Dedifferentiated amniotic fluid mesenchymal stem cell (primary cell): ENCODE measurements at regions not wholly inside any gene's neighbourhood (a gene's known extent, or its start where the extent isn't known, plus 50 kb on each side); places are given as distances from the start of the nearest gene placed in this dataset.
"Not testable (repeated sequence)": the region's sequence is repeated elsewhere in the genome, so short reads cannot be mapped to it uniquely, and the experiment has no call there.

ENCODE experiments used
- DNase-seq: peaks from one replicate; pipeline ENCODE4 v3.0.0-alpha.2; 2016; ENCODE audit errors: extremely low spot score

DNA sequence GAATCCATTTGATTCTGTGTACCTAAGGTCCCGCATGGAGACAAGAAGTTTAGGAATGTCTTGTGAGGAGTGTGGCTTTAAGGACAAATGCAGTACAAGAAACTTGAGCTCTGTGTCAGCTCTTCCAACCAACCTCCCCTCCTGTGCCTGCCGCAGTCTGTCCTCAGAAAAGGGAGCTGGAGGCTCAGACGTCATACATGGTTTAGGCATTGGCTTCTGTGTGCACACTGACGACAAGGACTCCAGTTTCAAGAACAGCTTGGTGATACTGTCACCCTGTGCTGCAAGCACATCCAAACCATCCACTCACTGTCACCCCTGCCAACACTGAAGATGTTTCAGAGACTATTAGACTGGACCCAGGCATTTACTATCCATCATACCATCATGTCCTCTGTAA lies 470.4 kb downstream of the IRS1 start:
- DNase-seq, result no peak

DNA sequence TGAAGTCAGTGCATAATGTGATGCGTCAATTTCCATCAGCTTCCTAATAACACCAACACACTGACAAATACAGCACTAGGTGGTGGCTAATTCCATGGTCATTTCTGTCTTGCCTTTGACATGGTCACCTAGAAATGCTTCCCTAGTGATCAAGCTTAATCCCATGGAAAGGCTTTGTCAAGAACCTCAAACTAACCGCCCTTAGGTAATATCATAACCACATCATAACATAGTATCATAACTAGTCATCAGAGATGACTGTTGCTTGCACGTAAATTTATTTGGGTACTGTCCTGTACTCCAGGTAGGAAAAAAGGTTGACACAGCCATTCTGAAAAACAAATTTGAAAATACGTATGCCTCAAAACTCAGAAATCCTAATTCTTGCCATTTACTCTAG lies 471.8 kb downstream of the IRS1 start:
- no peak for DNase-seq

DNA sequence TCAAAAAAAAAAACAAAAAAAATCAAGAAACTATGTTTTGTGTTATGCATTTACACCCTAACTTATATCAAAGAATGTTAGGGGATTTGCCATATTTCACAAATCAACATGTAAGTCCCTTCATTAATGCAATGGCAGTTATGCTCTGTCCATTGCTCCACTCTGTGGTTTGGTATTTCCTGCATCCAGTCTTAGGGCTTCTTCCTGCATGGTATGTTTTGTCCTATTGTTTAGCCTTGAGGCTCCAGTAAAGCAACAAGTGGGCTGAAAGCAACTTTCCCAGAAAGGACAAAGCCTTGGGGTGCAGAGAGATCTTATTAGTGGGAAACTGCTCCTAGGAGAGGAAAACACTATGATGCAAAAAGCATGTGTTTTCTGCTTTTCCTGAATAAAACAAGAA lies 474.1 kb downstream of the IRS1 start:
- no peak for DNase-seq

GRCh38 chr2:226320076-226320948 lies 479.3 kb downstream of the IRS1 start:
- no peak for DNase-seq

DNA sequence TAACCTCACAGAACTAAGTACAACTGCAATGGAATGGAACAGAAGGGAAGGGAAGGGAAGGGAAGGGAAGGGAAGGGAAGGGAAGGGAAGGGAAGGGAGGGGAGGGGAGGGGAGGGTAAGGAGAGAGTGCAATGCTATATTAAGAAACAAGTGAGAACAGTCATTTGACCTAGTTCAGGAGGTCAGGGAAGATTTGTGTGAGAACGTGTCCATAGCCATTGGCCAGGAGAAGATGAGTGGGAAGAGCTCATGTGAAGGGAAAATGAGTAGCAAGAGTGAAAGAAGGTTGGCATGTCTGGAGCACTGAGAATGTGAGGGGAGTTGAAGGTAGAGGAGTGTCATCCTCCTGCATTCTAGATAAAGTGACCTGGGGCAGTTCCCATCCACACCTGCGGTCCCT lies 481.6 kb downstream of the IRS1 start:
- no peak for DNase-seq

- DNase-seq, result no peak
Observed at GRCh38 chr2:226313060-226313459, 486.6 kb downstream of the IRS1 start.

DNA sequence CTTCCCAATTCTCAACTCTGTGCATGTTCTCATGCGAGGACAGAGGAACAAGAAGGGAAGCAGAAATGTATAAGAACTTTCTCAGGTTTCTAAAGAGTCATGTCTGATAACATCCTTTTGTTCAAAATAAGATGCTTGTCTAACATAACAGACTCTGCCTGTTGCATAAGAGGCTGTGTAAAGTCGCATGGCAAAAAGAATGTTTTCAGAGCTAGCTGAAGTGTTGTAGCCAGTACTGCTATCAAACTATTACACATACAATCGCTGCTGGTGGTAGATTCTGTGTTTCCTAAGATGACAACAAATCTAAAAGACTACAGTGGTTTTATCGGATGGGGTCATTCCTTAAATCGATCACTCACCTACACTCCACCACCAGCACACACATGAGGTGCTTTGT lies 487.5 kb downstream of the IRS1 start:
- no peak for DNase-seq

- no peak for DNase-seq
Observed at GRCh38 chr2:226310146-226310545, 489.5 kb downstream of the IRS1 start.

- DNase-seq, result peak; percentile 26
Observed at GRCh38 chr2:226308986-226309385, 490.6 kb downstream of the IRS1 start.

GRCh38 chr2:226308323-226308680 lies 491.3 kb downstream of the IRS1 start:
- no peak for DNase-seq

GRCh38 chr2:226307487-226308322 lies 491.9 kb downstream of the IRS1 start:
- DNase-seq, result no peak

DNA sequence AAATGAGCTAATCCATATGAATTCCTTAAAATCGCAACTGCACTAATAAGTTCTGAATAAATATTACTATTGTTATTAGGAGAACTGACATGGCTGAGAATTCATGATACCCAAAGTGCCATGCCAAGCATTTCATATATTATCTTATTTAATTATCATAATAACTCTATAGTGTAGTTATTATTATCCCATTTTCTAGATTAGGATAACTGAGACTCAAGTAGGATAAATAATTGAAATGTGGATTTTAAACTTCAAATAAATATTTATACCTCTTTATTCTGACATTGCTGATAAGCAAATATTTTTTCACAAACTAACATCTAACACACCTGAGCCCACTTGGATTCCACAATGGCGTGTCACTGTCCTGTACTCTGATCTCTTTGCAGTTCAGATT lies 492.7 kb downstream of the IRS1 start:
- no peak for DNase-seq

DNA sequence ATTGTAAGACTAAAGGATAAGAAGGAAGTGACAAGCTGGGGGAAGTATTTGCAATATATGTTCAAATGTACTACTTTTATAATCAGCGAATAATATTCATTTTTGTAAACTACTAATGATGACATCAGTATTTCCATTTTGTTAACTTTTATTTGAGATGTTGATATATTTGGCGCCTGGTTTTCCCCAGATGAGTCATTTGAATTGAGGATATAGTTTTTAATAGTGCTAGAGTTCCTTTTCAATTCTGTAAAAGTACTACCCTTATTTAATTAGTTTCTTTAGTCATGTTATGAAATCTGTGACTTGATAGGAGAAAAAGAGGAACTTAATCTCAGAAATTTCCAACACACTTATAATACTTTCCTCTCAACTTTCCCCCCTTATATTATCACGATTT lies 495.3 kb downstream of the IRS1 start:
- DNase-seq, result no peak

DNA sequence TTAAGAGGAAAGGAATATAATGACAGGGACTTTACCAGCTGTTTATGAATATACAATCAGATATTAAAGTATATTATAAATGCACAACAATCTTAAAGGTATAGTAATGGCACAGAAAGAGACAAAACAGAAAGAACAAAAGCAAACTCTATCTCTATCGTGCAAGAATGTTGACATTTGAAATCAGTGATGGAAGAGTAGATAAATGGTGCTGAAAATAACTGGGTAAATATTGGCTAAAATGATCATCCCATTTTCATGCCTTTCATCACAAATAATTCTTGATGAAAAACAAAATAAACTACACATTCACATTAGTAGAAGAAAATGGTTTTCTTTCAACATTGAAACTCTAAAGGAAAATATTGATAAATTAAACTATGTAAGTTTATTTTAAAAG lies 495.9 kb downstream of the IRS1 start:
- no peak for DNase-seq

DNA sequence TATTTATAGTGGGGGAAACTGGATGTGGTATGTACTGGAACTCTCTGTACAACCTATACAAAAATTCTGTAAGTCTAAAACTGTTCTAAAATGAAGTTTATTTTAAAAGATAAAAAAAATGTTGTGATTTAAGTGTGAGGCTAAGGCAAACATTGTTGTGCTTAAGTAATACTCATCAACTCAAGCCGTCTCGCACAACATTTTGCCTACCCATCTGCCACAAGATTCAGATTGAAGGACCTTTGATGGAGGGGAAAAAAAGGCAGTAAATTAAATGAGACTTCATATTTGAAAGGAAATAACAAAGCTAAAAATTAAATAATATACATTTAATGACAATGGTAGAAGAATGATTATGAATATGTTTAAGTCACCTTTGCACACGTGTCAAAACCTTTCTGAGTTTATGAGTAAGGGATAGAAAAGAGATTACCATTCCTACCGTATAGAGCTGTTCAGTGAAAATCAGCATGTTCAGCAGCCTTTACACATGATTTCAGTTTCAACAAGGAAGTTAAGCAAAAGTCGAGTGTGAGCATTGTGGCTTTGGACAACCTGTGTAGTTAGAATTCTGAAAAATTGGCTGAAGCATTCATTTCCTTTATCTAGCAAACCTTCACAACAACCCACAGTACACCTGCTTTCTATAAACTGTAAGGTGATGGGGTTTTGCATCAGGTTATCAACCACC lies 499.3 kb downstream of the IRS1 start:
- DNase-seq, result no peak

DNA sequence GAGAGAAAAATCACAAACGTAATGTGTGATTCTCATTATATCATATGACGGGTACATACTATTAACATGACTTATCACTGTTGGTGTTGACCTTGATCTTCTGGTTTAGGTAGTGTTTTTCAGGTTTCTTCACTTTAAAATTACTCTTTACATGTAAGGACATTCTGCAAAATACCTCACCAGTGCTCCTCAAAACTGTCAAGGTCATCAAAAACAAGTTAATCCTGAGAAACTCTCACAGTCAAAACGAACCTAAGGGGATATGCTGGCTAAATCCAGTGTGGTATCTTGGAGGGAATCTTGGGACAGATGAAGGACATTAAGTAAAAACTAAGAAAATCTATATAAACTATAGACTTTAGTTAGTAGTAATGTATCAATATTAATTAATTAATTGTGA lies 499.8 kb downstream of the IRS1 start:
- no peak for DNase-seq

GRCh38 chr2:226295681-226296080 lies 503.9 kb downstream of the IRS1 start:
- DNase-seq, result no peak

DNA sequence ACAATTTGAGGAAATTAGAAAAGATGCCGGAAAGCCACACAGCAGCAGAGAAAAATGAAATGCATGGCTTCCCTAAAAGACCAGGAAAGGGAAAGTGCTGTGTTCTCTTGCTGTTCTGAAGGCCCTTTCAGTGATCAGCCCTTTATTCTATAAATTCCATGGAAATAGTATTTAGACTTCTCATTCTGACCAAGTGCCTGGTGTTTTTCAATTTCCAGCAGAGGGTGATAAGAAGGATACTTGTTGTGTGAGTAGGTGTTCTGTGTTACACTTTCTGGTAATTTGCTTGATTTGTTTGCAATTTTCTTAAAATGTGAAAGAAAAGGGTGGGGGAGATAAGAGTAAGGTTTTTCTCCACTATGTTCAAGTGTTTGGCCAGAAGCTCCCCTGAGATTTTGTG lies 504.5 kb downstream of the IRS1 start:
- no peak for DNase-seq

DNA sequence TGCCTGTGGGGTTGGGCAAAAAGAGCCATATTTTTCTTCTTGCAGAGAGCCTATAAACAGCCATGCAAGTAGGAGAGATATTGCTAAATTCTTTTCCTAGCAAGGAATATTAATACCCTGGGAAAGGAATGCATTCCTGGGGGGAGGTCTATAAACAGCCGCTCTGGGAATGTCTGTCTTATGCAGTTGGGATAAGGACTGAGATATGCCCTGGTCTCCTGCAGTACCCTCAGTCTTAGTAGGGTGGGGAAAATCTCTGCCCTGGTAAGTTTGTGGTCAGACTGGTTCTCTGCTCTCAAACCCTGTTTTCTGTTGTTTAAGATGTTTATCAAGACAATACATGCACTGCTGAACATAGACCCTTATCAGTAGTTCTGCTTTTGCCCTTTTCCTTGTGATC lies 508.3 kb downstream of the IRS1 start:
- DNase-seq, result not testable (repeated sequence)

DNA sequence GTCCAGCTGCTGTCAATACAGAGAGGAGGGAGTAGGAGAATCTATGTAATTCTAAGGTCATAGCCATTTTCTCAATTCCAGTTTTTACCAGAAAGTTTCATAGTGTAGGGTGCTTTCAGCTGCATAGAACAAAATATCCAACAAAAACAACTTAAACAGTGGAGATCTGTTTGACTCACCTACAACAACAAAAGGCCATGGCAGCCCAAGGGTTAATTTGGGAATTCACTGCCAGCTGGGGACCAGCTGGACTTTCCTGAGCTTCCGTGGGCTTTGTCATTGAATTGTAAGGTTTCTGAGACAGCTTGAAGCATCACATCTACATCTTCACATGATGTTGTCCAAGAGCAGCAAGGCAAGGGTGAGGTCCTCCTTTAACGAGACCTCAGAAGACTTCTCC lies 512.7 kb downstream of the IRS1 start:
- no peak for DNase-seq

DNA sequence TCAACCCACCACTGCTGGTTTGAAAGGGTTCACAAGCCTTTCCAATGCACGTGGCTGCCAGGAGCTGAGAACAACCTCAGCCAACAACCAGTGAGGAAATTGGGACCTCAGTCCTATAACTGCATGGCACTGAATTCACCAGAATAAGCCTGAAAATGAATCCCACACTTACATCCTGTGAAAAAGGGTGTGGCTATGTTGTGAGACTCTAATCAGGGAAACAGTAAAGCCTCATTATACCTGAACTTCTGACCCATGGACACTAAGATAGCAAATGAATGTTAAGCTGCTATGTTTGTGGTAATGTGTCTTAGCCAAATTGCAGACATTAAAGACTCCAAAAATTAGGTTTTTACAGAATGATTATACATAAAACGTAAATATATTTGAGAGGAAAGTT lies 515.8 kb downstream of the IRS1 start:
- no peak for DNase-seq

DNA sequence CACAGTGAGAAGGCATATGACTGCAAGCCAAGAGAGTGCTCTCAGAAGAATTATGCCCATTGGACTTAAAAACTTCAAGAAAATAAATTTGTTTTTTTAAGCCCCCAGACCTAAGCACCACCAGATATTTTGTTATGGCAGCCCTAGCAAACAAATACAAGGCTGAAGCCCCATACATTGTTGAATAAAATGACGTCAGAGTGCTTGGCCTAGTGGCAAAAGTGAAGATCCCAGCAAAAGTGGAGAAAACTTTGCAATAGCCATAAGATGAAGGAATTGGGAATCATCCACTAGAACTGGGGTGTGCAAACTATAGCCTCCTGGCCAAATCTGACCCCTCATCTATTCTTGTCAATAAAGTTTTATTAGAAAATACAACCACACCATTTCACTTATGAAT lies 517.5 kb downstream of the IRS1 start:
- DNase-seq, result no peak

DNA sequence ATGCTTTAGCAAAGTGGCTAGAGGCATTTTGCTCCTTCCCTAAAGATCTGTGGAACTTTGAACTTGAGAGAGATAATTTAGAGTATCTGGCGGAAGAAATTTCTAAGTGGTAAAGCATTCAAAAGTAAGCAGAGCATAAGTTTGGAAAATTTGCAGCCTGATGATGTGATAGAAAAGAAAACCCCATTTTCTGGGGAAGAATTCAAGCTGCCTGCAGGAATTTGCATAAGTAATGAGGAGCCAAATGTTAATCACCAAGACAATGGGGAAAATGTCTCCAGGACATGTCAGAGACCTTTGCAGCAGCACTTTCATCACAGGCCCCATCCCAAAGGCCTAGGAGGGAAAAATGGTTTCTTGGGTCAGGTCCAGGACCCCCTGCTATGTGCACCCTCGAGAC lies 519.5 kb downstream of the IRS1 start:
- DNase-seq, result not testable (repeated sequence)
